Memory B cell (primary cell): ENCODE measurements at regions not wholly inside any gene's neighbourhood (a gene's known extent, or its start where the extent isn't known, plus 50 kb on each side); places are given as distances from the start of the nearest gene placed in this dataset.

Experiments
- ATAC-seq: fragments of 150-1000 bp; cut with Tn5 transposase; 2 replicates; pipeline ENCODE4 v1.10.0; 2021; ENCODE audit warnings: low read depth, mild to moderate bottlenecking, moderate library complexity
- DNase-seq, 2 donors: peaks; one replicate each; pipeline ENCODE4 v3.0.0; 2022; ENCODE audit warnings: low spot score in 2 of 2
- H3K27ac Mint-ChIP-seq: one replicate; pipeline ENCODE4 v1.8.0; 2022; ENCODE audit warnings: mild to moderate bottlenecking, moderate library complexity, mixed read lengths
- H3K27me3 Mint-ChIP-seq: one replicate; pipeline ENCODE4 v1.8.0; 2022; ENCODE audit warnings: mixed read lengths
- H3K36me3 Mint-ChIP-seq: one replicate; pipeline ENCODE4 v1.8.0; 2022; ENCODE audit warnings: mild to moderate bottlenecking, mixed read lengths
- H3K4me1 Mint-ChIP-seq: one replicate; pipeline ENCODE4 v1.8.0; 2022; ENCODE audit warnings: mixed read lengths
- H3K4me3 Mint-ChIP-seq: one replicate; pipeline ENCODE4 v1.8.0; 2022; ENCODE audit warnings: mild to moderate bottlenecking, moderate library complexity, mixed read lengths
- H3K9me3 Mint-ChIP-seq: one replicate; pipeline ENCODE4 v1.8.0; 2022; ENCODE audit warnings: mixed read lengths

GRCh38 chr1:72498371-72498770 is 216.0 kb upstream of the NEGR1 start:
- peaks cover 6% of the 10 kb centered on the region for H3K9me3 Mint-ChIP-seq
- H3K4me3 Mint-ChIP-seq: no peak overlapping the region
- H3K27me3 Mint-ChIP-seq: no peaks in the 10 kb centered on the region
- no peaks in the 10 kb centered on the region for H3K4me1 Mint-ChIP-seq
- ATAC-seq: no peak
- H3K36me3 Mint-ChIP-seq: no peaks in the 10 kb centered on the region
- no peak for DNase-seq
- no peak overlapping the region for H3K27ac Mint-ChIP-seq

GRCh38 chr1:72489801-72490200 is 207.5 kb upstream of the NEGR1 start:
- ATAC-seq (no peak), DNase-seq (no peak)
- H3K27ac Mint-ChIP-seq: no peak overlapping the region
- no peaks in the 10 kb centered on the region for H3K36me3 Mint-ChIP-seq
- no peaks in the 10 kb centered on the region for H3K27me3 Mint-ChIP-seq
- no peaks in the 10 kb centered on the region for H3K4me1 Mint-ChIP-seq
- peaks cover 4% of the 10 kb centered on the region for H3K9me3 Mint-ChIP-seq
- no peak overlapping the region for H3K4me3 Mint-ChIP-seq

GRCh38 chr1:72485801-72486200 is 203.5 kb upstream of the NEGR1 start:
- no peaks in the 10 kb centered on the region for H3K27me3 Mint-ChIP-seq
- DNase-seq (no peak), ATAC-seq (no peak)
- no peaks in the 10 kb centered on the region for H3K4me1 Mint-ChIP-seq
- no peak overlapping the region for H3K27ac Mint-ChIP-seq
- H3K9me3 Mint-ChIP-seq: peaks cover 5% of the 10 kb centered on the region
- H3K36me3 Mint-ChIP-seq: no peaks in the 10 kb centered on the region
- no peak overlapping the region for H3K4me3 Mint-ChIP-seq

DNA sequence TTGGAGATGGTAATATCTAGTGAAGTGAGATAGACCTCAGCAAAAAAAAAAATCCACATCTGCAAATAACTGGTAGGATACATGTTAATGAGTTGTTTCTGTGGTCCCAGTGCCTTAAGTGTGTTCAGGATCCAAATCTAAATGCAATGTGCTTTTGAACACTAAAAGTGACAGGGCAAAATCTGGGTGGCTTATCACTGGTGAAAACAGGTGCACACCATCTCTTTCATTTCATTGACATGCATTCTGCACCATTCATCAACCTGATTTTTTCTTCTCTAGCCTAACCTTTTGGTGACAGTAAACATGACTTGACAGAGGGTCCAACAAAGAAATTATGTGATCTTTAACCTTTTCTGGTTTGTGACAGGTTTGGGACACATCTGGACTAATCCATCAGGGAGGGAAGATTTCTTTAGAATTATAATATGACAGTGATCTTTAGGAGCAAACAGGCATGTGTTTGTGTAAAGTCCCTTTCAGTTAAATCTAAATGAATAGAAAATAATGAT is 201.6 kb upstream of the NEGR1 start:
- DNase-seq (no peak), ATAC-seq (no peak)
- Mint-ChIP-seq H3K4me3 (no peak overlapping the region), H3K36me3 (no peaks in the 10 kb centered on the region), H3K27ac (no peak overlapping the region), H3K27me3 (no peaks in the 10 kb centered on the region), H3K4me1 (no peaks in the 10 kb centered on the region), H3K9me3 (peaks cover 9% of the 10 kb centered on the region)

DNA sequence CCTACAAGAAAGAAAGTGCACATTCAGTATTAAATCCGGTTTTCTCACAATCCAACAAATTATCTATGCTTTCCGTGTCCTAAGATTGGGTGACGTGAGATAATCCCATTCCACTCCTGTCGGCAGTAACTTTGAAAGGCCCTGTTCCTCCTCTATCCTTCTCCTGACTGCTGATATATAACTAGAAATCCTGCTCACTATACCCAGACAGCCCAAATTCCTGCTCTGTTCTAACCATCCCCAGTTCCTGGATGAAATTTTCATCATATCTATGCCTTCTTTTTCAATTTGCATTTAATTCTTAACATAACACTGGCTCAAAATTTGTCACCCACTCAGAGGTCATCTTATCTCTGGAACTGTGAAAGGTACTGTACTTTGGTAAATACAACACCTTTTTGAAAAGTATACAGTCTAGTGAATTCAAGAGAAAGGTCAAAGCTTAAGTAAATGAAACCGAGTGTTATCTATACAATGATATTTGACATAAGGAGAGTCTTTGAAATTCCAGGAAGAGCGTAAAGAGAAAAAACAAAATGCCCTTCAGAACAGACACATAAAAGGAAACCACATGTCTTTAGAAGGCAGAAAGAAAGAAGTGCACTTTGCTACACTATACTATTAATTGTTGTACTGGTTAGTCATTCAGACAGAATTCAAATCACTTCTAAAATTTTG is 200.5 kb upstream of the NEGR1 start:
- Mint-ChIP-seq H3K4me1 (no peaks in the 10 kb centered on the region), H3K9me3 (peaks cover 10% of the 10 kb centered on the region), H3K27ac (no peak overlapping the region)

GRCh38 chr1:72481420-72481970 is 199.2 kb upstream of the NEGR1 start:
- no peaks in the 10 kb centered on the region for H3K36me3 Mint-ChIP-seq
- H3K27me3 Mint-ChIP-seq: no peaks in the 10 kb centered on the region
- no peak overlapping the region for H3K27ac Mint-ChIP-seq
- ATAC-seq (no peak), DNase-seq (no peak)
- peaks cover 10% of the 10 kb centered on the region for H3K9me3 Mint-ChIP-seq
- H3K4me1 Mint-ChIP-seq: no peaks in the 10 kb centered on the region
- H3K4me3 Mint-ChIP-seq: no peak overlapping the region

More for the DNA sequence above, 200.5 kb upstream of the NEGR1 start:
- DNase-seq: no peak
- Mint-ChIP-seq H3K27me3 (no peaks in the 10 kb centered on the region), H3K4me3 (no peak overlapping the region), H3K36me3 (no peaks in the 10 kb centered on the region)
- ATAC-seq: no peak

- Mint-ChIP-seq H3K27me3 (no peaks in the 10 kb centered on the region), H3K27ac (no peak overlapping the region), H3K4me3 (no peak overlapping the region), H3K4me1 (no peaks in the 10 kb centered on the region), H3K36me3 (no peaks in the 10 kb centered on the region), H3K9me3 (peaks cover 6% of the 10 kb centered on the region)
- ATAC-seq (no peak), DNase-seq (no peak)
These were observed 184.0 kb upstream of the NEGR1 start for GRCh38 chr1:72466376-72466775.

DNA sequence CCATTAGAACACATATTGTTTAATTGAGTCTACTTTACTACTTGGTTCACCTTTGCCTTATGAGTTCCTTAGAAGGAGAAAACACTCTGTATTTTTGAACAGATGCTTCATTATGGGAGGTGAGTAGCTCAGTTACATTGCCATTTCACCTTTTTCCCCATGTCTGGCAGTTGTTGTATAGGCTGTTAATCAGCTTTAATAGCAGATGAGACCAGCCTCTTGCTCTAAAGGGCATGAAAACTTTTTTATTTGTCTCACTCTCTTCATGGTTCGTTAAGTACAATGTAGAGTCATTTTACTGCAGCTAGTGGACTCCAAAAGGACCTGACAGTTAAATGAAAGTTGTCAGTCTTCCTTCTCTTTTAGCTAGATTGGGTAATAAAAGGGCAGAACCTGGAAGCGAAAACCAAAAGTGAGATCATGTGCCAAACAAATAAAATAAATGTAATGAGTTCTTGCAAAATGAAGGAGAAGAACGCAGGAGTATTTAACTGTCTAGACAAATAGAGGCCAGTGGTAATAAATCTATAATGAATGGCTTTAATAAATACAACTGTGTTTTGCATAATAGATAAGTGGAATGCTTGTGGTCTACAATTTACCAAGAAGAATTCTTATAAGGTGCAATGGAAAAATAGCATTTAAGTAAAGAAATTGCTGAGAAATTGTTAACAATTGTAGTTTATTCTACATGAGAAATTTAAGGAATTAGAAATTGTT is 180.0 kb upstream of the NEGR1 start:
- H3K9me3 Mint-ChIP-seq: peaks cover 2% of the 10 kb centered on the region
- H3K36me3 Mint-ChIP-seq: no peaks in the 10 kb centered on the region
- no peak overlapping the region for H3K27ac Mint-ChIP-seq
- ATAC-seq: no peak
- no peak for DNase-seq
- H3K27me3 Mint-ChIP-seq: no peaks in the 10 kb centered on the region
- no peaks in the 10 kb centered on the region for H3K4me1 Mint-ChIP-seq
- no peak overlapping the region for H3K4me3 Mint-ChIP-seq

DNA sequence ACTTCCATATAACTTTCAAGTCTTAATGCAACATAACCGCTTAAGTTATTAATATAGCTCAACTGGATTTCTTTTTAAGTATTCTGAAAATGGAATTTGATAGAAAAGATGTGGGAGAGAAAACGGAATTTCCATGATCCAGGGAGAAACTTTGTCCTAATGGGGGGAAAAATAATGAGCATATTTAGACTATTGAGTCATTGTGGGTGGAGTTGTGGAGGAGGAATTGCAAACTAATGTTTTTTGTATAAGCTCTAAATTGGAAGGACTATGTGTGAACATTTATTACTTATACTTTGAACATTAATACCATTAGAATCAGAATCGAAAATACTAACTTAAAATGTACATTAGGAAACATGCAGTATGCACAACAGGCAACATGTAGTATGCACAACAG is 159.9 kb upstream of the NEGR1 start:
- no peaks in the 10 kb centered on the region for H3K36me3 Mint-ChIP-seq
- H3K27me3 Mint-ChIP-seq: no peaks in the 10 kb centered on the region
- ATAC-seq: no peak
- H3K4me3 Mint-ChIP-seq: no peak overlapping the region
- no peak overlapping the region for H3K27ac Mint-ChIP-seq
- no peak for DNase-seq
- H3K9me3 Mint-ChIP-seq: peaks cover 3% of the 10 kb centered on the region
- H3K4me1 Mint-ChIP-seq: no peaks in the 10 kb centered on the region

DNA sequence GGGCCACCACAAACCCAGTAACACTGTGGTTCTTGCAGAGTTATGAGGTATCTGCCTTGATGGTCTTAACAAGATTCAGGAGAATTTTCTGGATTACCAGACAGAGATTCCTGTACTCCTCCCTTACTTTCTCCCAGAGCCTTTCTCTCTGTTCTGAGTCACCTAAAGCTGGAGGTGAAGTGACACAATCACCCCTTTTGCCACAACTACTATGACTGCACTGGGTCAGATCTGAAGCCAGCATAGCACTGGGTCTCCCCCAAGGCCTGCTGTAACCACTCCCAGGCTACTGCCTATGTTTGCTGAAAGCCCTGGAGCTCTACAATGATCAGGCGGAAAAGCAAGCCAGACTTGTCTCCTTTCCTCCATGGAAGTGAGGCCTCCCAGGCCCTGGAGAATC is 156.7 kb upstream of the NEGR1 start:
- DNase-seq (no peak), ATAC-seq (no peak)
- Mint-ChIP-seq H3K27ac (no peak overlapping the region), H3K27me3 (no peaks in the 10 kb centered on the region), H3K9me3 (peaks cover 2% of the 10 kb centered on the region), H3K4me3 (no peak overlapping the region), H3K4me1 (no peaks in the 10 kb centered on the region), H3K36me3 (no peaks in the 10 kb centered on the region)

DNA sequence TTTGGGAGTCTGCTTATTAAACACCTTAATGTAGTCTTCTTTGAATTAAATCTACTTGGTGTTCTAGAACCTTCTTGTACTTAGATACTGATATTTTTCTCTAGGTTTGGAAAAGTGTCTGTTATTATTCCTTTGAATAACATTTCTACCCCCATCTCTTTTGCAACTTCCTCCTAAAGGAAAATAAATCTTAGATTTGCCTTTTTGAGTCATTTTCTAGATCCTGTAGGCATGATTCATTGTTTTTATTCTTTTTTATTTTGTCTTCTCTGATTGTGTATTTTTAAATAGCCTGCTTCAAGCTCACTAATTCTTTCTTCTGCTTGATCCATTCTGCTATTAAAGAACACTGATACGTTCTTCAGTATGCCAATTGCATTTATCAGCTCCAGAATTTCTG is 155.9 kb upstream of the NEGR1 start:
- H3K4me1 Mint-ChIP-seq: no peaks in the 10 kb centered on the region
- no peaks in the 10 kb centered on the region for H3K27me3 Mint-ChIP-seq

DNA sequence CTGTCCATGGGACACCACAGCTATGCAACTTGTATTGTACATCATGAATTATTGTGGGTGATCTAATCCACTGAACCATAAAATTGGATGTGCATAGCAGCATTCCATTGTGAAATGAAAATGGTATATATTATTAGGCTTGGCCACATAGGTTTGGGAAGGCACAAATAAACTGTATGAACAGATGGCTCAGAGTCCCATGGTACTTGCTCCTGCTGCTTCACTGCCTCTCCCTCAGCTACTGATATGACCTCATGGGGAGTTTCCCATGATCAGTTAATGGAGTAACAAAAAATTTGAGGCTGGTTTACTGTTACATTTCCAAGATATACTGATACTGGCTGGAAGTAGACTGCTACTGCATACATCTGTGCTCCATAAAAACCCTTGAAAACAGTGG is 152.7 kb upstream of the NEGR1 start:
- Mint-ChIP-seq H3K9me3 (peaks cover 2% of the 10 kb centered on the region), H3K27ac (no peak overlapping the region), H3K36me3 (no peaks in the 10 kb centered on the region), H3K4me3 (no peak overlapping the region), H3K27me3 (no peaks in the 10 kb centered on the region), H3K4me1 (no peaks in the 10 kb centered on the region)
- no peak for DNase-seq
- no peak for ATAC-seq

More for the DNA sequence above, 155.9 kb upstream of the NEGR1 start:
- Mint-ChIP-seq H3K9me3 (peaks cover 2% of the 10 kb centered on the region), H3K4me3 (no peak overlapping the region), H3K27ac (no peak overlapping the region), H3K36me3 (no peaks in the 10 kb centered on the region)
- no peak for DNase-seq
- ATAC-seq: no peak

DNA sequence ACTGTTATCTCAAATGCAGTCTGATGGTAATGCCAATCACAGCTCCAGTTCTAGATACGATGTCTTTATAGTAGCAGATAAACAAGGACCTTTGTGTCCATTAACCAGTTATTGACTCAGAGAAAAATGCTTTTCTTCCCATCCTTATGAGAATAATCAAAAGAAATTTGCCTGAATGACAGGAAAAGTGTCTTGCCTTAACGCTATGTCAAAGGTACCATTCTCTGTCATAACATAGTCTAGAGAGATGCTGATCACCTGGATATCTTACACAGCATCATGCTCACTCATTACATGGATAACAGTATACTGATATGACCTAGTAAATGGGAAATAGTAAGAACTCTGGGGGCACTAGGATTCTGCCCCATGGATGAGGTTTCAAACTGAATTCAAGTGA is 151.7 kb upstream of the NEGR1 start:
- no peaks in the 10 kb centered on the region for H3K36me3 Mint-ChIP-seq
- ATAC-seq: no peak

DNA sequence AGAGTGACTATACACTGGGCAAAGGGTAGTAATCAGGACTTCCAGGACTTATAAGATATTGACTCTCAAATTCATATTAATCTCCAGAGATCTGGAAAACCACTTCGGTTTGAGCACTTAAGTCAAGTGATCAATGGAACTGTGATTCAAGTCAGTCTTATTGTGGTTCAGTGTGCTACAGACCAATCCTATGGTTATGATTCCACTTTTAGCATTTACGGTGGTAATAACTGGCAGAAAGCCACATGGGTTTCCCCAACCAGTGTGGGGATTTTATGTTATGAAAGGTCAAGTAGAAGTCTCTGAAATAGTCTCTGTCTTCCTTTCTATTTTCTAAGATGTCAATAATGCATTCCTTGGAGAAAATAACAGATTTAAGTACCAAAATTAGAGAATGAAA is 151.3 kb upstream of the NEGR1 start:
- Mint-ChIP-seq H3K27me3 (no peaks in the 10 kb centered on the region), H3K36me3 (no peaks in the 10 kb centered on the region), H3K27ac (no peak overlapping the region), H3K9me3 (peaks cover 2% of the 10 kb centered on the region), H3K4me3 (no peak overlapping the region), H3K4me1 (no peaks in the 10 kb centered on the region)
- no peak for ATAC-seq
- DNase-seq: no peak

More for the DNA sequence above, 151.7 kb upstream of the NEGR1 start:
- Mint-ChIP-seq H3K4me3 (no peak overlapping the region), H3K4me1 (no peaks in the 10 kb centered on the region), H3K27me3 (no peaks in the 10 kb centered on the region), H3K27ac (no peak overlapping the region), H3K9me3 (peaks cover 2% of the 10 kb centered on the region)
- no peak for DNase-seq
